NT2/D1 (cell line): ENCODE measurements at regions not wholly inside any gene's neighbourhood (a gene's known extent, or its start where the extent isn't known, plus 50 kb on each side); places are given as distances from the start of the nearest gene placed in this dataset.

Experiments used
- DNase-seq: peaks from one replicate; pipeline ENCODE4 v3.0.0-alpha.2; 2011; ENCODE audit warnings: low read depth, low spot score
- H3K27me3 ChIP-seq: 2 replicates; pipeline ENCODE4 v1.6.0; 2011; ENCODE audit warnings: mild to moderate bottlenecking; ENCODE audit not compliant: insufficient read length, insufficient read depth
- H3K36me3 ChIP-seq: 2 replicates; pipeline ENCODE4 v1.6.1; 2011; ENCODE audit warnings: mild to moderate bottlenecking, low read length, mixed read lengths; ENCODE audit not compliant: insufficient read depth, insufficient read length
- H3K4me1 ChIP-seq: 2 replicates; pipeline ENCODE4 v1.5.1; 2011; ENCODE audit not compliant: insufficient read depth, insufficient read length
- H3K4me3 ChIP-seq: 2 replicates; pipeline ENCODE4 v1.5.1; 2011; ENCODE audit warnings: low read depth; ENCODE audit not compliant: insufficient read length
- H3K9ac ChIP-seq: 2 replicates; pipeline ENCODE4 v1.6.0; 2011; ENCODE audit warnings: low read depth; ENCODE audit not compliant: insufficient read length
- H3K9me3 ChIP-seq: 2 replicates; pipeline ENCODE4 v1.5.1; 2011; ENCODE audit warnings: mild to moderate bottlenecking, low read length; ENCODE audit not compliant: insufficient read depth
- SUZ12 ChIP-seq: IDR thresholded peaks from 2 replicates; pipeline ENCODE4 v1.6.1; 2011; ENCODE audit not compliant: insufficient read length, insufficient read depth; ENCODE audit errors: extremely low read depth
- YY1 ChIP-seq: IDR thresholded peaks from 2 replicates; pipeline ENCODE4 v1.6.1; 2011; ENCODE audit not compliant: insufficient read length, insufficient read depth
- ZNF274 ChIP-seq: IDR thresholded peaks from 2 replicates; pipeline ENCODE4 v1.6.1; 2011; ENCODE audit warnings: mild to moderate bottlenecking, low read depth, low read length

GRCh38 chr20:40307997-40308396, 381.0 kb downstream of the MAFB start:
- no peaks in the 10 kb centered on the region for H3K9me3 ChIP-seq
- H3K4me3 ChIP-seq, result no peak overlapping the region
- no peaks in the 10 kb centered on the region for H3K27me3 ChIP-seq
- no peaks in the 10 kb centered on the region for H3K36me3 ChIP-seq
- H3K9ac ChIP-seq, result no peak overlapping the region
- TF ChIP-seq SUZ12 (no peak), YY1 (no peak), ZNF274 (no peak)
- no peak for DNase-seq
- no peaks in the 10 kb centered on the region for H3K4me1 ChIP-seq

- Histone ChIP-seq H3K9me3 (no peaks in the 10 kb centered on the region), H3K36me3 (no peaks in the 10 kb centered on the region), H3K9ac (no peak overlapping the region), H3K4me1 (no peaks in the 10 kb centered on the region), H3K27me3 (no peaks in the 10 kb centered on the region), H3K4me3 (no peak overlapping the region)
- DNase-seq, result no peak
- TF ChIP-seq ZNF274 (no peak), SUZ12 (no peak), YY1 (no peak)
Measured at GRCh38 chr20:40307268-40307667, 381.8 kb downstream of the MAFB start.

- Histone ChIP-seq H3K9me3 (no peaks in the 10 kb centered on the region), H3K27me3 (no peaks in the 10 kb centered on the region), H3K9ac (no peak overlapping the region), H3K4me3 (no peak overlapping the region), H3K4me1 (no peaks in the 10 kb centered on the region), H3K36me3 (no peaks in the 10 kb centered on the region)
- TF ChIP-seq SUZ12, result no peak
- no peak for TF ChIP-seq YY1
- TF ChIP-seq ZNF274, result no peak
- DNase-seq, result no peak
Measured at GRCh38 chr20:40305303-40305702, 383.7 kb downstream of the MAFB start.

- no peaks in the 10 kb centered on the region for H3K4me1 ChIP-seq
- no peak for DNase-seq
- no peaks in the 10 kb centered on the region for H3K27me3 ChIP-seq
- TF ChIP-seq YY1 (no peak), SUZ12 (no peak), ZNF274 (no peak)
- H3K9me3 ChIP-seq, result no peaks in the 10 kb centered on the region
- H3K36me3 ChIP-seq, result no peaks in the 10 kb centered on the region
- H3K4me3 ChIP-seq, result no peak overlapping the region
- H3K9ac ChIP-seq, result no peak overlapping the region
Measured at GRCh38 chr20:40304119-40304613, 384.9 kb downstream of the MAFB start.

GRCh38 chr20:40294747-40295146, 394.3 kb downstream of the MAFB start:
- Histone ChIP-seq H3K4me1 (no peaks in the 10 kb centered on the region), H3K27me3 (no peaks in the 10 kb centered on the region), H3K9ac (no peak overlapping the region), H3K4me3 (no peak overlapping the region), H3K36me3 (no peaks in the 10 kb centered on the region), H3K9me3 (peaks cover 8% of the 10 kb centered on the region)
- DNase-seq, result no peak
- TF ChIP-seq YY1 (no peak), SUZ12 (no peak), ZNF274 (no peak)

- no peak for DNase-seq
- Histone ChIP-seq H3K9ac (no peak overlapping the region), H3K27me3 (no peaks in the 10 kb centered on the region), H3K36me3 (no peaks in the 10 kb centered on the region), H3K4me3 (no peak overlapping the region), H3K4me1 (no peaks in the 10 kb centered on the region), H3K9me3 (peaks cover 8% of the 10 kb centered on the region)
- TF ChIP-seq ZNF274 (no peak), SUZ12 (no peak), YY1 (no peak)
Measured at GRCh38 chr20:40294175-40294574, 394.9 kb downstream of the MAFB start.

- Histone ChIP-seq H3K4me1 (no peaks in the 10 kb centered on the region), H3K9ac (no peak overlapping the region), H3K36me3 (no peaks in the 10 kb centered on the region), H3K27me3 (no peaks in the 10 kb centered on the region), H3K4me3 (no peak overlapping the region), H3K9me3 (peaks cover 8% of the 10 kb centered on the region)
- DNase-seq, result no peak
- TF ChIP-seq SUZ12 (no peak), YY1 (no peak)
Measured at GRCh38 chr20:40293740-40294139, 395.3 kb downstream of the MAFB start.
